Stimulated activated naive B cell treated with anti-CD40 and anti-IgM and Interleukin-4, amounts not matched to agents 10 μg/mL and 1 μg/mL and 100 μg/mL, for 72 hours (primary cell): ENCODE measurements at regions not wholly inside any gene's neighbourhood (a gene's known extent, or its start where the extent isn't known, plus 50 kb on each side); places are given as distances from the start of the nearest gene placed in this dataset.

Source experiments
- ATAC-seq, 2 donors: fragments of 150-1000 bp; cut with Tn5 transposase; replicated peaks; 2 replicates each; pipeline ENCODE4 v1.10.0; 2021; ENCODE audit warnings: moderate library complexity in 1 of 2
- DNase-seq: peaks from one replicate; pipeline ENCODE4 v3.0.0; 2021
- H3K27ac Mint-ChIP-seq: one replicate; pipeline ENCODE4 v1.8.0; 2022; ENCODE audit warnings: mild to moderate bottlenecking, mixed read lengths
- H3K27me3 Mint-ChIP-seq, 2 donors: one replicate each; pipeline ENCODE4 v1.8.0; 2022; ENCODE audit warnings: mixed read lengths in 2 of 2
- H3K36me3 Mint-ChIP-seq, 2 donors: one replicate each; pipeline ENCODE4 v1.8.0; 2022; ENCODE audit warnings: mixed read lengths in 2 of 2, mild to moderate bottlenecking in 1 of 2
- H3K4me1 Mint-ChIP-seq, 2 donors: one replicate each; pipeline ENCODE4 v1.8.0; 2022; ENCODE audit warnings: mixed read lengths in 2 of 2, mild to moderate bottlenecking in 1 of 2
- H3K4me3 Mint-ChIP-seq, 2 donors: one replicate each; pipeline ENCODE4 v1.8.0; 2022; ENCODE audit warnings: mild to moderate bottlenecking in 2 of 2, mixed read lengths in 2 of 2, moderate library complexity in 1 of 2
- H3K9me3 Mint-ChIP-seq, 2 donors: one replicate each; pipeline ENCODE4 v1.8.0; 2022; ENCODE audit warnings: mixed read lengths in 2 of 2, mild to moderate bottlenecking in 1 of 2

DNA sequence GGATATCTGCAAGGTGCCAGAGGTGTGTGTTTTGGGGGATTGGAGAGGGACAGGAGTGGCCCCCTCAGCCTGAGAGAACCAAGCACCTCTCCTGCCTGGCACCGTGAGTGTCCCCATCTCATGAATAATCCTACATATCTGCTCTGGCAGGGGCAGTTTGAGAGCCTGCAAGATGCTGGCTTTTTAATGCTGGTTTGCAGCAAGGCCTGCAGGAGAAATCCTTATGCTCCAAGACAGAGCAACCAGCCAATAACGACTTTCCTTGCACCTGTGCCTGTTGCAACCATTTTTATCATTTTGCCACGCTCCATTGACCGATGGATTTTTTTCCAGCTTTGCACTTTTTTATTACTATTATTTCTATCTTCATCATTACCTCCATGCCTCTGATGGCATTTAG lies 259.4 kb upstream of the SKOR2 start:
- Mint-ChIP-seq H3K27ac (no peak overlapping the region), H3K4me3 (no peak overlapping the region), H3K4me1 (peaks cover 0 to 4% of the 10 kb centered on the region in 2 donors), H3K27me3 (peaks cover 13 to 27% of the 10 kb centered on the region in 2 donors), H3K36me3 (no peaks in the 10 kb centered on the region), H3K9me3 (no peaks in the 10 kb centered on the region)
- ATAC-seq (no peak), DNase-seq (no peak)

DNA sequence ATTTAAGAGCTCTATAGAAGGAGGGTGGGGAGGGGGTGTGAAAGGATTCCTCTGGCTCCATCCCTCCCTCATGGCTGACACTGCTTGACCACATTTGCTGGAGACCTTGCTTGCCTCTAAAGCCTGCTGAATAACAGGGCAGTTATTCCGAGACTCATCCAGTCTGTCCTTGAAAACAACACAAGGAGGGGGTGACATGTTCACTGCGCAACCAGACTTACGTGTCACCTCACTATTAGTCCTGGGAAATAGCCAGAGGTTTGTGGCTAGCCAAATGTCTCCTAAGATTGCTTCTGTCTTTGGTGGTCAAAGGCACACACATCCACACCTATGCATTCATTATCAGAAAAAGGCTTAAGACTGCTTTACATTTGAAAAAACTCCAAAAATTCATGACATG lies 256.2 kb upstream of the SKOR2 start:
- Mint-ChIP-seq H3K4me1 (peaks cover 0 to 4% of the 10 kb centered on the region in 2 donors), H3K27ac (no peak overlapping the region), H3K36me3 (no peaks in the 10 kb centered on the region), H3K4me3 (no peak overlapping the region), H3K9me3 (no peaks in the 10 kb centered on the region), H3K27me3 (peaks cover 7 to 13% of the 10 kb centered on the region in 2 donors)
- no peak for ATAC-seq
- no peak for DNase-seq

DNA sequence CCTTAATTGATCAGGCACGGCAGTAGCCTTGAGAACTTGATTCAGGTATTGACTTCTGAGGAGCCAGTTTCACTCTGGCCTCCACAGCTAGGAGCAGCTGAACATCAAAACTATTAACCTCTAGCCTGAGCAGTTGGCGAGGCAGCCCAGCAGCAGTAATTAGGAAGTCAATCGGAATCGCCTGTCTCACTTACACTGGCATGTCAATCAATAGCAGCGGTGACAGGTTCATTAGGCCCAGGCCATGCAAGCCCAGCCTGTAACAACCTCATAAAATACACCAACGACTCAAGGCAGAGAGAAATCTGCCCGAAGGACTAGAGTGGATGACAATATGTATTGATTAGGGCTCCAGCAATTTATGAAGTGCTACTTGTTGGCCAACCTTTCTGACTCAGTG lies 255.4 kb upstream of the SKOR2 start:
- DNase-seq: no peak
- H3K4me1 Mint-ChIP-seq: peaks cover 0 to 4% of the 10 kb centered on the region in 2 donors
- no peak for ATAC-seq
- H3K4me3 Mint-ChIP-seq: no peak overlapping the region
- H3K27me3 Mint-ChIP-seq: peaks cover under 1 to 9% of the 10 kb centered on the region in 2 donors
- no peak overlapping the region for H3K27ac Mint-ChIP-seq
- no peaks in the 10 kb centered on the region for H3K9me3 Mint-ChIP-seq
- no peaks in the 10 kb centered on the region for H3K36me3 Mint-ChIP-seq

DNA sequence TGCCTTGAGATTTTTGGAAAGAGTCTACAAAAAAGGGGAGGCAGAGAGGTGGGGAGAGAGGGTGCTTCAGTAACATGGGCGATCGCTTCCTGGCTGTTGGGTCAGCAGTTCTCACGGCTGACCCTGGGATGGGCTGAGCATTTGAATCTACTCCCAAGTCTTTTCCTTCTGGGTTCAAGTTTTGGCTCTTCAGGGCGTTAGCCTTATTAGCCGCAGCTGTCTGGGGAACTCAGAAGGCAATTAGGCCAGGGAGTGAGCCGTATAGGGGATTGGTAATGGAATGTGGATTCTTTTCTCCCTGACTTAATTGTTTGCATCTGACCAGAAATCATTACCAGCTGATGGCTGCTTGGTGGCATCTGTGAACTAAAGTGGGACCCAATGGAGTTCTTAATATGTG lies 250.5 kb upstream of the SKOR2 start:
- Mint-ChIP-seq H3K36me3 (no peaks in the 10 kb centered on the region), H3K4me1 (no peaks in the 10 kb centered on the region), H3K27ac (no peak overlapping the region), H3K9me3 (peaks cover 3 to 4% of the 10 kb centered on the region in 2 donors), H3K27me3 (peaks cover 4 to 12% of the 10 kb centered on the region in 2 donors), H3K4me3 (no peak overlapping the region)
- ATAC-seq: no peak
- no peak for DNase-seq

DNA sequence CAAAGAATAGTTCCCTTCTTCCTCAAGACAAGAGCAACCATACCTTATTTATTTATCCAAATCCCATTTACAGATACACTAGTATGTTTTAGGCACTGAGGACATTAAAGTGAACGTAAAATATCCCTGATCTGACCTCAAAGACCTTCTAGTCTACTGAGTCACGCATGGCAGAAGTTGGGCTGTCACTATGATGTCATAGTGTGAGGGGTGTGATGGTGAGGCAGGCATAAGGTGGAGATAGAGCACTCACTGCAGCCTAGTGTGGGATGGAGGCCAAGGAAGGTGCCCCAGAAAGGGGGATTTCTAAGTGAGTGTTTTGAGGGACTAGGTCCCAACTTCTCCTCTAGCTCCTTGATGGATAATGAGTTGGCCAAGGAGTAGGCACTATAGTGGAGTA lies 249.5 kb upstream of the SKOR2 start:
- no peaks in the 10 kb centered on the region for H3K4me1 Mint-ChIP-seq
- peaks cover 3 to 4% of the 10 kb centered on the region in 2 donors for H3K9me3 Mint-ChIP-seq
- H3K36me3 Mint-ChIP-seq: no peaks in the 10 kb centered on the region
- peaks cover 4 to 12% of the 10 kb centered on the region in 2 donors for H3K27me3 Mint-ChIP-seq
- H3K27ac Mint-ChIP-seq: no peak overlapping the region
- DNase-seq: no peak
- H3K4me3 Mint-ChIP-seq: no peak overlapping the region
- no peak for ATAC-seq

DNA sequence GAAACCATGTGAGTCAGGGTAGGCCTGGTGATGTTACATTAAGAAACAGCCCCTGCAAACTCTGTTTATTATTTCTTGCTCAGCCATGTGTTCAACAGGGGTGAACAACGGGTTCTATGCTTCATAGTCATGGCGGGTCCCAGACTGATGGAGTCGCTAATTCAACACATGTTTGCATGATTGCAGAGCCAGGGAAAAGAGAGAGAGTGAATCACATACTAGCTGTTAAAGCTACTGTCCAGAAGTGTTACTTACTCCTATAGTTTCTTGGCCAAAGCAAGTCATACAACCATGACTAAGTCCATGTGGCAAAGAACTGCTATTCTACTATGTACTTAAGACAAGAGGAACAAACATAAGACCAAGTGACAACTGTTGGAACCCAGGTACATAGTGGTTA lies 241.2 kb upstream of the SKOR2 start:
- H3K4me1 Mint-ChIP-seq: peaks cover 0 to 2% of the 10 kb centered on the region in 2 donors
- peaks cover 0 to 12% of the 10 kb centered on the region in 2 donors for H3K27me3 Mint-ChIP-seq
- DNase-seq (no peak), ATAC-seq (no peak)
- H3K36me3 Mint-ChIP-seq: no peaks in the 10 kb centered on the region
- H3K9me3 Mint-ChIP-seq: peaks cover 0 to 7% of the 10 kb centered on the region in 2 donors
- H3K4me3 Mint-ChIP-seq: no peak overlapping the region
- H3K27ac Mint-ChIP-seq: no peak overlapping the region

DNA sequence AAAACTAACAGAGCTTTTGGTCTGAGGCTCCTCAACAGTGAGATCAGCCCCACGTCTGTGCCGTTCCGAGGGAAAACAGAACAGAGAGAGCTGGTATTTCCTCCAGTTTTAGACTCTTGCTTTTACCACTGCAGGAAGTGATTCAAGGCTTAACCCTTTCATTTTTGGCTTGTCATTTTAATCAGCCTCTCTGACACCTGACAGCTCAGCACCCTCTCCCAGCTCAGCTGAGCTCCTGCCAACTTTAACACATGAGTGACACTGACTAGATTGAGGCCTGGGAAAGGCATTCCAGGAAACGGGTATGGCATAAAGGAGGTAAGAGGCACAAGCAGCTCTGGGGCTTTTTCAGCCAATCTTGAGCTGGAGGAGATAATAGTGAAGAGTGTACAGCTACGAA lies 239.4 kb upstream of the SKOR2 start:
- Mint-ChIP-seq H3K36me3 (no peaks in the 10 kb centered on the region), H3K27me3 (peaks cover 7 to 13% of the 10 kb centered on the region in 2 donors), H3K4me3 (no peak overlapping the region), H3K4me1 (peaks cover 0 to 2% of the 10 kb centered on the region in 2 donors), H3K9me3 (peaks cover 0 to 7% of the 10 kb centered on the region in 2 donors), H3K27ac (no peak overlapping the region)
- ATAC-seq: no peak
- no peak for DNase-seq

DNA sequence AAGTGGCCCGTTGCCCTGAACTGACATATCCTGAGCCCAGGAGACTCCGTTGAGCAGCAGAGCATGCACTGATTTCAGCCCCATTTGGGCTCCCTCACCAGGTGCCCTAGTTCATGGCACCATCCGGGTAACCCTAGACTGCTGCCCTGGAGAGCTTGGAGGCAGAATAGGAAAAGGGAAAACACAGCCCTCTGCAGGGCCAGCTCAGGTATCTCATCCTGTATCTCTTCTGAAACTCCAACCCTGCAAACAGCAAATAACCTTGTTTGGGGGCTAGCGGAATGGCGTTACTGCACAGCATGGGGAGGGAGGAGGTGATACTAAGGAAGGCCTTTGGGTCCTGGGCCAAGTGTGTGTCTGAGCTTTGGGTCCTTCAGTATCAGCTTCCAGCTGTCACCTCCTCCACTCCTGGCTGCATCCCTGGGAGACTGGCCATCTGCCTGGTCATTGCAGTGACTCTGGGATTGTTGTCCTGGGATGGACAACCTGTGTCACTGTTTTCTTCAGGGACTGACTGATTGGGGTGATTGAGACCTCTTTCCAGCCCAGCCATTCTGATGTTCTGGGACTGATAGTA lies 233.8 kb upstream of the SKOR2 start:
- Mint-ChIP-seq H3K4me3 (no peak overlapping the region), H3K27ac (no peak overlapping the region), H3K27me3 (peaks cover 18 to 42% of the 10 kb centered on the region in 2 donors), H3K9me3 (peaks cover 0 to 2% of the 10 kb centered on the region in 2 donors), H3K36me3 (no peaks in the 10 kb centered on the region), H3K4me1 (no peaks in the 10 kb centered on the region)
- ATAC-seq: no peak
- no peak for DNase-seq

DNA sequence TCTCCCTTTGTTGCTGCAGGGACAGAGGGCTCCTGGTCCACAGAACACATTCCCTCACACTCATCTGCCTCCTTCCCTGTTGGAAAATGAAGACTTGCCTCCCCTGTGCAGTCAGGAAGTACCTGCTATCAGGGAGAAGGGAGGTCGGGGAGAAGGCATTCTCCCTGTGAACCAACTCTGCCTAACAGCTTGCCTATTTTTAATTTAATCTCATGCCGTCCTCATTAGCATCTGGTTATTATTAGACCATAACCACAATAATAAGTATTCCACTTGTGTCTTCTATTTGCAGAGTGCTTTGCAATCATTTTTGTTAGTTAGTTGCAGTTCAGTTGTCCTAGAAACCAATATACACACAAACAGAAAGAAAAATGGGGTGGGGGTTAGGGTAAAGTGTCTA lies 232.6 kb upstream of the SKOR2 start:
- H3K27me3 Mint-ChIP-seq: peaks cover 18 to 47% of the 10 kb centered on the region in 2 donors
- H3K4me3 Mint-ChIP-seq: no peak overlapping the region

DNA sequence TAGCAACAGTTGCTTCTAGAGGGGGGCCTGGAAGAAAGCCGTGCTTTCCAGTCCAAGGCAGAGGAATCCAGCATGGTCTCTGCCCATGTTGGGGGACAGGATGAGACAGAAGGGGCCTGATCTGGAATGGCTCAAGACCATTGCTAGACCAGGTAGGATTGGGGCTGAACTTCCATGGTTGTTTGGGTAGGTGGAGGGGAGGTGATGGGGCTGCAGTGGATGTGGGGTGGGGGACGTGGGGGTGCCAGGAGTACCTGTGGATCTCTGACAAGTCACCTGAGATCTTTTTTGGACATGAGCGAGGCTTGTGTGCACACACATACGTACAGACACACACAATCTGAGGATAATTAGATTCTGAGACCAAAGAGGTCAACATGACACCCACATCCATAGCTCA lies 228.7 kb upstream of the SKOR2 start:
- Mint-ChIP-seq H3K27me3 (peaks cover 14 to 45% of the 10 kb centered on the region in 2 donors), H3K4me3 (no peak overlapping the region), H3K36me3 (no peaks in the 10 kb centered on the region), H3K9me3 (no peaks in the 10 kb centered on the region), H3K27ac (no peak overlapping the region), H3K4me1 (no peaks in the 10 kb centered on the region)
- ATAC-seq: no peak
- no peak for DNase-seq

More for the DNA sequence above, 232.6 kb upstream of the SKOR2 start:
- no peaks in the 10 kb centered on the region for H3K4me1 Mint-ChIP-seq
- ATAC-seq: no peak
- DNase-seq: no peak
- peaks cover 0 to 2% of the 10 kb centered on the region in 2 donors for H3K9me3 Mint-ChIP-seq
- no peaks in the 10 kb centered on the region for H3K36me3 Mint-ChIP-seq
- no peak overlapping the region for H3K27ac Mint-ChIP-seq

DNA sequence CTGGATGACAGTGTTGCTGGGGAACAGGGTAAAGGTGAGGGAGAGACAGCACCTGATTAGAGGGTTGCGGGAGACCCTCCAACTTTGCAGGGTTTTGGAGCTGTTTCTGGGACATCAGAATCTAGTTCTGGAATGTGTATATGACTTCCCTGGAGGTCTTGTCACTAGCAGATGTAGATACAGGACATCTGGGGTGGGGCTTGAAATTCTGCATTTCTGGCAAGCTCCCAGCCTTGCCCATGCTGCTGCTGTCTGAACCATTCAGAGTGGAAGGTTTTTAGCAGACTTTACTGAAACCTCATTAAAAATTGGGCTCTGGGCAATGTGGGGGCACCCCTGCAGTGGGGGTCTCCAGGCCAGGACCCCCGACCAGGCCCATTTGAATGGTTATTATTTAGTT lies 220.3 kb upstream of the SKOR2 start:
- Mint-ChIP-seq H3K36me3 (no peaks in the 10 kb centered on the region), H3K4me1 (no peaks in the 10 kb centered on the region), H3K9me3 (no peaks in the 10 kb centered on the region), H3K27ac (no peak overlapping the region), H3K27me3 (peaks cover 4 to 6% of the 10 kb centered on the region in 2 donors), H3K4me3 (no peak overlapping the region)
- ATAC-seq: no peak
- no peak for DNase-seq

DNA sequence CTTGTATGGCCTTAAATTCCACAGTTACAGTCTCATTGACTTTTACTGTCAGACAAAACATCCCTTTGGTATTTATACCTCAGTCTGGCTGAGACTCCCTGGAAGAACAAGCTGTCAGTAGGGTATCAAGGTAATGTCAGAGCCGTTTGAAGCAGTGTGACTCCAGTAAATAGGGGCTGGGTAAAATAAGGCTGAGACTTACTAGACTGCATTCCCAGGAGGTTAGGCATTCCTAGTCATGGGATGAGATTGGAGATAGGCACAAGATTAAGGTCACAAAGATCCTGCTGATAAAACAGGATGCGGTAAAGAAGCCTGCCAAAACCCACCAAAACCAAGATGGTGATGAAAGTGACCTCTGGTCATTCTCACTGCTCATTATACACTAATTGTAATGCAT lies 219.5 kb upstream of the SKOR2 start:
- DNase-seq (no peak), ATAC-seq (no peak)
- Mint-ChIP-seq H3K4me3 (no peak overlapping the region), H3K4me1 (no peaks in the 10 kb centered on the region), H3K27me3 (peaks cover 0 to 4% of the 10 kb centered on the region in 2 donors), H3K27ac (no peak overlapping the region), H3K36me3 (no peaks in the 10 kb centered on the region), H3K9me3 (no peaks in the 10 kb centered on the region)

DNA sequence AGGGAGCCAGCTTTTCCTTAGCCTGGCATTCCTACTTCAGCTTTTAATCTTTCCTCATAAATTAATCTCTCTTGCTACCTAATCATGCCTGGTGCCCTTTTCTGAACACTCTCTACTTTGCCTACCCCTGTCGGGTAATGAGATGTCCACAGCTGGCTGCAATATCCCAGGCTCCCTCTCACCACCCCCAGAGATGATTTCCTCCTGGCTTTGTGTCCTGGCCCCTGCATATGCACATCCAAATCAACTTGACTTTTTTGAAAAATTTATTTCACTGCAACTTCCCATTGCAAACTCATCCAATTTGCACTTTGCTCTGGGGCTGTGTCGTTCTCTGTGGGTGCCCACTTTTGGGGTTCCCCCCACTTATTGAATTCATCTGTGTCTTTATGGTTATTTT lies 218.1 kb upstream of the SKOR2 start:
- DNase-seq (no peak), ATAC-seq (no peak)
- no peak overlapping the region for H3K27ac Mint-ChIP-seq
- no peak overlapping the region for H3K4me3 Mint-ChIP-seq
- no peaks in the 10 kb centered on the region for H3K27me3 Mint-ChIP-seq
- no peaks in the 10 kb centered on the region for H3K36me3 Mint-ChIP-seq
- H3K9me3 Mint-ChIP-seq: no peaks in the 10 kb centered on the region
- H3K4me1 Mint-ChIP-seq: no peaks in the 10 kb centered on the region

DNA sequence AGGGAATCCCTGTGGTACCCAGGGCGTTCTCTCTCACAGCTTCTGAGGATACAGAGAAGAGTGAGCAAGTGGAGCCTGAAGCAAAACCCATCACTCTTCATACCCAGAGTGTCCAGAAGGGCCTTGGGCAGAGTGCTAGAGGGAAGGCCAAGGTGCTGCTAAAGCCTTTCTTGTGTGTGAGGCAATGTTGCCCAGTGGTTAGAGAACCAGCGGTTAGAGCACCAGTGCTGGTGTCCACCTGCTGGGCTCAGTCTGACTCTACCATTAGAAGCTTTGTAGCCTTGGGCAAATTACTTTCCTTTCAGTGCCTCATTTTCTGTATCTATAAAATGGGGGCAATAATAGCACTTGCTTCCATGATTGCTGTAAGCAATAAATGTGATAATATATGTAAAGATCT lies 210.5 kb upstream of the SKOR2 start:
- DNase-seq (no peak), ATAC-seq (no peak)
- Mint-ChIP-seq H3K27me3 (peaks cover 6 to 7% of the 10 kb centered on the region in 2 donors), H3K4me1 (no peaks in the 10 kb centered on the region), H3K36me3 (no peaks in the 10 kb centered on the region), H3K27ac (no peak overlapping the region), H3K9me3 (no peaks in the 10 kb centered on the region), H3K4me3 (no peak overlapping the region)

DNA sequence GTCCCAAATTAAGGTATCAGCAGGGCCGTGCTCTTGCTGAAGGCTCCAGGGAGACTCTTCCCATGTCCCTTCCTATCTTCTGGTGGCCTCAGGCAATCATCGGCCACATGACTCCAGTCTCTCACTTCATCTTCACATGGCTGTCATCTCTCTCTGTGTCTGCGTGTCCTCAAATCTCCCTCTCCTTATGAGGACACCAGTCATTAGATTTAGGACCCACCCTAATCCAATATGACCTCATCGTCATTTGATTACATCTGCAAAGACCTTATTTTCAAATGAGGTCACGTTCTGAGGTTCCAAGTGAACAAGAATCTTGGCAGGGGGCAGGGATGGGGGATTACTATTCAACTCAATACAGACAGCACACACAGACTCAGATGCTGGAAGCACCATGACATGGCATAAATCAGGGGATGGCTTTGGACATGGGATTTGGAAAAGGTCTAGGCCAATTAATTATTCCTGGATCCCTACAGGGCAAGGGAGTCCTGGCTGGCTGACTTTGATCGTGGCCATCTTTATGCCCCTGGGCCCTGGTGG lies 210.0 kb upstream of the SKOR2 start:
- Mint-ChIP-seq H3K27me3 (peaks cover 7 to 9% of the 10 kb centered on the region in 2 donors), H3K27ac (no peak overlapping the region), H3K9me3 (no peaks in the 10 kb centered on the region), H3K4me3 (no peak overlapping the region), H3K4me1 (no peaks in the 10 kb centered on the region), H3K36me3 (no peaks in the 10 kb centered on the region)
- ATAC-seq: no peak
- no peak for DNase-seq
